SK-N-SH treated with all-trans-retinoic acid at 6 μM for 48 hours (cell line): ENCODE measurements at regions not wholly inside any gene's neighbourhood (a gene's known extent, or its start where the extent isn't known, plus 50 kb on each side); places are given as distances from the start of the nearest gene placed in this dataset.

ENCODE experiments used
- CREB5 ChIP-seq: fragments of 250-450 bp; sonication (Bioruptor Pico); IDR thresholded peaks from 2 replicates; pipeline ENCODE4 v1.5.1; 2020; ENCODE audit warnings: low read depth, mild to moderate bottlenecking, moderate library complexity
- RARB ChIP-seq: fragments of 250-450 bp; sonication (Bioruptor Pico); IDR thresholded peaks from 2 replicates; pipeline ENCODE4 v1.8.0; 2021; ENCODE audit warnings: mild to moderate bottlenecking, moderate library complexity
- SNAI2 ChIP-seq: fragments of 250-450 bp; sonication (Bioruptor Pico); IDR thresholded peaks from 2 replicates; pipeline ENCODE4 v1.5.0; 2020; ENCODE audit warnings: mild to moderate bottlenecking, moderate library complexity
- ZC3H10 ChIP-seq: fragments of 250-450 bp; sonication (Bioruptor Pico); IDR thresholded peaks from 2 replicates; pipeline ENCODE4 v1.5.1; 2021; ENCODE audit warnings: mild to moderate bottlenecking, moderate library complexity
- ZFP3 ChIP-seq: fragments of 250-450 bp; sonication (Bioruptor Pico); IDR thresholded peaks from 2 replicates; pipeline ENCODE4 v1.5.0; 2020; ENCODE audit warnings: mild to moderate bottlenecking, moderate library complexity
- ZNF565 ChIP-seq: fragments of 450-650 bp; formaldehyde crosslinking; conservative IDR thresholded peaks from 2 replicates; pipeline ENCODE4 v1.5.0; 2020; ENCODE audit warnings: low read depth, mild to moderate bottlenecking, moderate library complexity
- ZNF8 ChIP-seq: fragments of 450-650 bp; formaldehyde crosslinking; IDR thresholded peaks from 2 replicates; pipeline ENCODE4 v1.5.0; 2020; ENCODE audit warnings: mild to moderate bottlenecking, moderate library complexity

- TF ChIP-seq ZNF8 = no peak
- no peak for TF ChIP-seq ZNF565 (CRISPR knock-in tag)
- no peak for TF ChIP-seq SNAI2
- TF ChIP-seq CREB5 (CRISPR knock-in tag) = no peak
- no peak for TF ChIP-seq RARB (CRISPR knock-in tag)
- no peak for TF ChIP-seq ZFP3 (CRISPR knock-in tag)
- no peak for TF ChIP-seq ZC3H10 (CRISPR knock-in tag)
Measured at GRCh38 chr10:107732045-107732444, 567.5 kb upstream of the SORCS1 start.
